OCI-LY1 (cell line): ENCODE measurements at regions not wholly inside any gene's neighbourhood (a gene's known extent, or its start where the extent isn't known, plus 50 kb on each side); places are given as distances from the start of the nearest gene placed in this dataset.

Experiments used
- CTCF ChIP-seq: fragments of 200-600 bp; sonication (generic), shearing (Covaris generic); IDR thresholded peaks from 2 replicates; pipeline ENCODE4 v1.5.1; 2017; ENCODE audit warnings: mild to moderate bottlenecking, antibody characterized with exemption, low read length, moderate library complexity, mixed read lengths
- EZH2 ChIP-seq: fragments of 200-600 bp; sonication (generic), shearing (Covaris generic); IDR thresholded peaks from 2 replicates; pipeline ENCODE4 v1.8.0; 2017; ENCODE audit warnings: borderline replicate concordance, mixed run types, mild to moderate bottlenecking, antibody characterized with exemption, low read length, moderate library complexity, mixed read lengths

GRCh38 chr13:107473253-107473652 is 742.1 kb downstream of the LIG4 start:
- TF ChIP-seq CTCF (no peak), EZH2 (no peak)
